DOHH2 (cell line): ENCODE measurements at regions not wholly inside any gene's neighbourhood (a gene's known extent, or its start where the extent isn't known, plus 50 kb on each side); places are given as distances from the start of the nearest gene placed in this dataset.
"Not testable (repeated sequence)": the region's sequence is repeated elsewhere in the genome, so short reads cannot be mapped to it uniquely, and the experiment has no call there.

Source experiments
- CTCF ChIP-seq: fragments of 200-600 bp; sonication (generic); IDR thresholded peaks from one replicate; pipeline ENCODE4 v1.5.1; 2014; ENCODE audit warnings: antibody characterized with exemption, mild to moderate bottlenecking, low read depth, low read length; ENCODE audit not compliant: poor library complexity, severe bottlenecking
- EZH2phosphoT487 ChIP-seq: fragments of 200-600 bp; sonication (generic); IDR thresholded peaks from 2 replicates; pipeline ENCODE4 v1.6.1; 2017; ENCODE audit warnings: borderline replicate concordance, mild to moderate bottlenecking, antibody characterized with exemption, low read length, moderate library complexity, mixed read lengths

DNA sequence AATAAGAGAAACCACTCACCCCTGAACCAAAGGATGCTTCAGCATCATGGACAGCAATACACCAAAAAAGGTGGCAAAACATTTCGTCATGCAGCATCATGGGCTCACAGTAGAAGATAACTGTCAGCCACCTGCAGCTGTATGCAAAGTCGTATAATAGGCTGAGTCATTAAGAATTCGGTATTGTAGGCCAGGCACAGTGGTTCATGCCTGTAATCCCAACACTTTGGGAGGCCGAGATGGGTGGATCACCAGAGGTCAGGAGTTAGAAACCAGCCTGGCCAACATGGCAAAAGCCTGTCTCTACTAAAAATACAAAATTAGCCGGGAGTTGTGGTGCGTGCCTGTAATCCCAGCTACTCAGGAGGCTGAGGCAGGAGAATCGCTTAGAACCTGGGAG is 123.8 kb upstream of the UNC5B start:
- TF ChIP-seq CTCF, EZH2phosphoT487: not testable (repeated sequence)
